A549 (cell line): ENCODE measurements at regions not wholly inside any gene's neighbourhood (a gene's known extent, or its start where the extent isn't known, plus 50 kb on each side); places are given as distances from the start of the nearest gene placed in this dataset.

ENCODE experiments used
- ATAC-seq, 2 experiments: fragments of 200-7000 bp in 1 of 2; fragments of >200 bp in 1 of 2; cut with Nextera tagmentation in 1 of 2; cut with Tn5 transposase in 1 of 2; 3 replicates each; pipeline versions ENCODE4 v1.8.0 to v1.9.1; 2018 to 2020; ENCODE audit warnings: mild to moderate bottlenecking in 1 of 2, moderate library complexity in 1 of 2
- CTCF ChIA-PET: fragments of 300-600 bp; sonication (Branson Sonifier 250); formaldehyde crosslinking; extraction: SDS; loops from one replicate; lab custom pipeline; 2021; ENCODE audit warnings: antibody characterized with exemption, inconsistent platforms; lab: Yijun Ruan, JAX
- POLR2A ChIA-PET: fragments of 350-600 bp; formaldehyde crosslinking; extraction: SDS; loops from one replicate; lab custom pipeline; 2021; ENCODE audit warnings: antibody characterized with exemption, inconsistent platforms; lab: Yijun Ruan, JAX
- DNase-seq, 2 experiments: peaks; one replicate each; pipeline versions ENCODE4 v3.0.0 to v3.0.0-alpha.2; 2011 to 2016; ENCODE audit warnings: low read depth in 1 of 2, low spot score in 1 of 2
- FAIRE-seq: peaks from 2 replicates; lab custom pipeline; 2011; peaks lifted over from hg19 to GRCh38; lab: Jason Lieb, UNC
- H3K27ac ChIP-seq, 2 experiments: fragments of >200 bp; sonication (Bioruptor Twin); formaldehyde crosslinking; 3 replicates each; pipeline ENCODE4 v1.5.1; 2016 to 2017
- H3K4me1 ChIP-seq: fragments of >200 bp; sonication (Bioruptor Twin); formaldehyde crosslinking; 3 replicates; pipeline ENCODE4 v1.6.1; 2016
- H3K4me2 ChIP-seq: fragments of >200 bp; sonication (Bioruptor Twin); formaldehyde crosslinking; 3 replicates; pipeline ENCODE4 v1.6.1; 2016
- H3K4me3 ChIP-seq: fragments of >200 bp; sonication (Bioruptor Twin); formaldehyde crosslinking; 3 replicates; pipeline ENCODE4 v1.5.1; 2016
- H3K9me3 ChIP-seq: fragments of >200 bp; sonication (Bioruptor Twin); formaldehyde crosslinking; 3 replicates; pipeline ENCODE4 v1.6.1; 2016
- CHD4 ChIP-seq: fragments of 200-600 bp; sonication (generic); IDR thresholded peaks from 2 replicates; pipeline ENCODE4 v1.6.1; 2016; ENCODE audit warnings: antibody characterized with exemption, mild to moderate bottlenecking, borderline replicate concordance
- EHMT2 ChIP-seq: fragments of 200-600 bp; sonication (generic); IDR thresholded peaks from 2 replicates; pipeline ENCODE4 v1.6.1; 2016; ENCODE audit warnings: antibody characterized with exemption, low read depth, mild to moderate bottlenecking, moderate library complexity
- ELK1 ChIP-seq: fragments of 150-350 bp; IDR thresholded peaks from 2 replicates; pipeline ENCODE4 v1.6.1; 2014; ENCODE audit warnings: low read depth, mild to moderate bottlenecking, low read length
- EP300 ChIP-seq, 2 experiments: fragments of >200 bp; sonication (Bioruptor Twin); formaldehyde crosslinking; IDR thresholded peaks; 2 replicates in 1 of 2; 3 replicates in 1 of 2; pipeline ENCODE4 v1.6.1; 2016 to 2017
- ESRRA ChIP-seq: fragments of 150-350 bp; IDR thresholded peaks from 2 replicates; pipeline ENCODE4 v1.6.1; 2014; ENCODE audit warnings: mild to moderate bottlenecking, low read length, borderline replicate concordance
- FOSB ChIP-seq: fragments of 250-450 bp; sonication (Bioruptor Pico); IDR thresholded peaks from 2 replicates; pipeline ENCODE4 v1.5.0; 2020; ENCODE audit warnings: mild to moderate bottlenecking, moderate library complexity
- FOSL2 ChIP-seq, 2 experiments: fragments of 450-650 bp in 1 of 2; fragments of >200 bp in 1 of 2; sonication (Bioruptor Twin) in 1 of 2; formaldehyde crosslinking; IDR thresholded peaks; 2 replicates each; pipeline versions ENCODE4 v1.5.0 to v1.6.1; 2016 to 2020; ENCODE audit warnings: mild to moderate bottlenecking in 1 of 2, moderate library complexity in 1 of 2
- GATA3 ChIP-seq: IDR thresholded peaks from 2 replicates; pipeline ENCODE4 v1.6.1; 2012; ENCODE audit warnings: borderline replicate concordance
- HES2 ChIP-seq: fragments of >200 bp; sonication (Bioruptor Twin); formaldehyde crosslinking; IDR thresholded peaks from 2 replicates; pipeline ENCODE4 v1.6.1; 2016
- HEYL ChIP-seq: fragments of 250-450 bp; sonication (Bioruptor Pico); IDR thresholded peaks from 2 replicates; pipeline ENCODE4 v1.8.0; 2021; ENCODE audit warnings: mild to moderate bottlenecking, moderate library complexity
- HOXA7 ChIP-seq: fragments of 250-450 bp; sonication (Bioruptor Pico); IDR thresholded peaks from 2 replicates; pipeline ENCODE4 v1.5.0; 2020; ENCODE audit warnings: mild to moderate bottlenecking, moderate library complexity
- HOXB13 ChIP-seq: fragments of 250-450 bp; sonication (Bioruptor Pico); IDR thresholded peaks from 2 replicates; pipeline ENCODE4 v1.5.0; 2020; ENCODE audit warnings: low read depth, mild to moderate bottlenecking, moderate library complexity
- JUN ChIP-seq, 2 experiments: fragments of >200 bp; sonication (Bioruptor Twin); formaldehyde crosslinking; IDR thresholded peaks; 2 replicates in 1 of 2; 3 replicates in 1 of 2; pipeline ENCODE4 v1.6.1; 2016 to 2017
- JUNB ChIP-seq: fragments of >200 bp; sonication (Bioruptor Twin); formaldehyde crosslinking; IDR thresholded peaks from 2 replicates; pipeline ENCODE4 v1.6.1; 2016
- KDM1A ChIP-seq: fragments of 200-600 bp; sonication (generic); IDR thresholded peaks from 2 replicates; pipeline ENCODE4 v1.6.1; 2016; ENCODE audit warnings: low read depth, mild to moderate bottlenecking
- KDM5A ChIP-seq: fragments of 200-600 bp; sonication (generic); IDR thresholded peaks from 2 replicates; pipeline ENCODE4 v1.6.1; 2016; ENCODE audit warnings: antibody characterized with exemption, mild to moderate bottlenecking
- MYC ChIP-seq: IDR thresholded peaks from 2 replicates; pipeline ENCODE4 v1.6.1; 2012; ENCODE audit warnings: mild to moderate bottlenecking, inconsistent platforms, low read length, improper control_type of control experiment, borderline replicate concordance
- NR3C1 ChIP-seq: fragments of >200 bp; sonication (Bioruptor Twin); formaldehyde crosslinking; IDR thresholded peaks from 3 replicates; pipeline ENCODE4 v1.6.1; 2017
- POLR2AphosphoS2 ChIP-seq: conservative IDR thresholded peaks from 2 replicates; pipeline ENCODE4 v1.6.1; 2012; ENCODE audit warnings: low read length, improper control_type of control experiment, inconsistent platforms
- RAD21 ChIP-seq, 2 experiments: fragments of >200 bp in 1 of 2; sonication (Bioruptor Twin) in 1 of 2; formaldehyde crosslinking in 1 of 2; IDR thresholded peaks in 1 of 2; conservative IDR thresholded peaks in 1 of 2; 2 replicates in 1 of 2; 3 replicates in 1 of 2; pipeline ENCODE4 v1.6.1; 2012 to 2018; ENCODE audit warnings: inconsistent platforms in 1 of 2
- RARB ChIP-seq: fragments of 250-450 bp; sonication (Bioruptor Pico); IDR thresholded peaks from 2 replicates; pipeline ENCODE4 v1.8.0; 2021; ENCODE audit warnings: mild to moderate bottlenecking, moderate library complexity
- RCOR1 ChIP-seq: fragments of 150-350 bp; IDR thresholded peaks from 2 replicates; pipeline ENCODE4 v1.6.1; 2014; ENCODE audit warnings: antibody characterized with exemption, low read length, low read depth
- RNF2 ChIP-seq: fragments of 200-600 bp; sonication (generic); IDR thresholded peaks from 2 replicates; pipeline ENCODE4 v1.6.1; 2016; ENCODE audit warnings: low read depth, mild to moderate bottlenecking, antibody characterized with exemption, moderate library complexity, borderline replicate concordance
- TP53 ChIP-seq: fragments of 250-450 bp; sonication (Bioruptor Pico); IDR thresholded peaks from 2 replicates; pipeline ENCODE4 v1.5.0; 2021; ENCODE audit warnings: mild to moderate bottlenecking, moderate library complexity
- ZC3H11A ChIP-seq: fragments of 450-650 bp; IDR thresholded peaks from 2 replicates; pipeline ENCODE4 v1.6.1; 2014; ENCODE audit warnings: antibody characterized with exemption, mild to moderate bottlenecking
- ZFP36 ChIP-seq: fragments of 450-650 bp; IDR thresholded peaks from 2 replicates; pipeline ENCODE4 v1.6.1; 2014; ENCODE audit warnings: borderline replicate concordance; ENCODE audit not compliant: partially characterized antibody
- WGBS: methylation state at CpG from one replicate; pipeline ENCODE4 v1.1.6; 2017; ENCODE audit errors: missing lambda C conversion rate; 5-methylcytosine and 5-hydroxymethylcytosine counted together
- TF ChIP-seq, protein P1 (sequence below): fragments of 250-450 bp; sonication (Bioruptor Pico); IDR thresholded peaks from 2 replicates; pipeline ENCODE4 v1.5.0; 2020; ENCODE audit warnings: low read depth, mild to moderate bottlenecking, moderate library complexity

DNA sequence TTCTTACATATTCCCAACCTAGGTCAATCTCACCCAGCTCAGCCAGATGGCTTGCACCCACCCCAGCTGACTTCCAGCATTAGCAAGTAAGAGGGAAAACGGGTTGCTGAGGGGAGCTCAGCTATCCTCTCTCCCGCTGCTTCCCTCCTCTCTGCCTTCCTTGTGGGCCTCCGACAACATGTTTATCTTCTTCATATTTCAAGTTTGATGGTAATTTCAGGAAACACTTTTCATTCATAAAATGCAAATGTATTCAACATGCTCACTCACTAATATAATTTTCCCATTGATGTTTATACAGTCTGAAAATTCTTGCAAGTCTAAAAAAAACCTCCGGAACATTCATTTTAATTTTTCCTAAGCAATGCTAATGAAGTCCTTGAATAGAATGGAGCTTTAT, 372.5 kb upstream of the B3GAT1 start:
- no peak overlapping the region for H3K4me2 ChIP-seq
- WGBS = 32% methylated on average over 4 of the region's 4 CpGs
- H3K4me3 ChIP-seq = no peak overlapping the region
- H3K4me1 ChIP-seq = no peaks in the 10 kb centered on the region
- FAIRE-seq = no peak
- TF ChIP-seq, protein P1, sequence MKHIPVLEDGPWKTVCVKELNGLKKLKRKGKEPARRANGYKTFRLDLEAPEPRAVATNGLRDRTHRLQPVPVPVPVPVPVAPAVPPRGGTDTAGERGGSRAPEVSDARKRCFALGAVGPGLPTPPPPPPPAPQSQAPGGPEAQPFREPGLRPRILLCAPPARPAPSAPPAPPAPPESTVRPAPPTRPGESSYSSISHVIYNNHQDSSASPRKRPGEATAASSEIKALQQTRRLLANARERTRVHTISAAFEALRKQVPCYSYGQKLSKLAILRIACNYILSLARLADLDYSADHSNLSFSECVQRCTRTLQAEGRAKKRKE (CRISPR knock-in tag) = no peak
- no peak for TF ChIP-seq NR3C1
- TF ChIP-seq JUNB = no peak
- TF ChIP-seq ZC3H11A = no peak
- no peak for TF ChIP-seq ELK1
- TF ChIP-seq POLR2AphosphoS2 = no peak
- TF ChIP-seq TP53 (CRISPR knock-in tag) = no peak
- no peak for TF ChIP-seq HOXB13 (CRISPR knock-in tag)
- no peak for TF ChIP-seq RNF2
- no peak for ATAC-seq
- H3K9me3 ChIP-seq = no peaks in the 10 kb centered on the region
- DNase-seq = no peak
- CTCF ChIA-PET = no interaction called here
- POLR2A ChIA-PET = no interaction called here
- no peak overlapping the region for H3K27ac ChIP-seq

DNA sequence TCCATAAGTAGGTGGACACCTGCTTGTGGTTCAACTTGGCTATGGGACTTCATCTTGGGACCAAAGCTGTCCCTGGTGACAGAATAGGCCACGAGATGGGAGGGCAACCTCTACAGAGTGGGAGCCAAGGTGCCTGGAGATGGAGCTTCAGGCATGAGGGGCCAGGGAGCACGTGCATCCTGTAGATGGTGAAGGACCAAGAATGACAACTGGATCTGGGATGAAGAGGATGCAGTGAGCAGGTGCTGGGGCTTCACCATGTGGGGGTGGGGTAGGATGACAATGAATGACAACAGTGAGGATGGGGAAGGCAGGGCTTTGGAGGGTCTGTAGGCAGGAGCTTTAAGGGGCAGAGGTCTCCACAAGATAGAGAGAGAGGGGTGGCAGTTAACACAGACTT, 372.0 kb upstream of the B3GAT1 start:
- WGBS = 0% methylated on average over 2 of the region's 2 CpGs
- no peak overlapping the region for H3K4me2 ChIP-seq
- ChIA-PET CTCF (no interaction called here), POLR2A (no interaction called here)
- H3K4me3 ChIP-seq = no peak overlapping the region
- ATAC-seq (no peak), DNase-seq (no peak)
- H3K4me1 ChIP-seq = no peaks in the 10 kb centered on the region
- H3K9me3 ChIP-seq = no peaks in the 10 kb centered on the region
- TF ChIP-seq KDM5A (no peak), RCOR1 (no peak), HOXA7 (CRISPR knock-in tag) (no peak), HOXB13 (CRISPR knock-in tag) (no peak), GATA3 (no peak), HES2 (no peak), KDM1A (no peak), RARB (CRISPR knock-in tag) (no peak), RAD21 (conservative IDR thresholded peaks at IDR 0.05 in 1 of 2, IDR thresholded peaks at IDR 0.05 in 1 of 2) (no peak), MYC (no peak), EP300 (IDR thresholded peaks at IDR 0.05) (no peak), FOSB (CRISPR knock-in tag) (no peak), ELK1 (no peak), ZFP36 (no peak), HEYL (CRISPR knock-in tag) (no peak), FOSL2 (IDR thresholded peaks at IDR 0.05) (no peak), FOSL2 (CRISPR knock-in tag; IDR thresholded peaks at IDR 0.05) (no peak), EHMT2 (no peak), CHD4 (no peak), JUN (IDR thresholded peaks at IDR 0.05) (no peak), ESRRA (no peak)
- TF ChIP-seq, all 56 proteins: peak for 0
- FAIRE-seq = no peak
- H3K27ac ChIP-seq = no peak overlapping the region
